Coronary artery (tissue), 2 donors: ENCODE measurements at regions not wholly inside any gene's neighbourhood (a gene's known extent, or its start where the extent isn't known, plus 50 kb on each side); places are given as distances from the start of the nearest gene placed in this dataset.

Source experiments
- DNase-seq: peaks from one replicate; pipeline ENCODE4 v3.0.0-alpha.2; 2017; ENCODE audit warnings: low spot score
- H3K27ac ChIP-seq, 2 donors: fragments of 200-600 bp; sonication (generic); one replicate each; pipeline ENCODE4 v1.5.1; 2016 to 2019
- H3K4me3 ChIP-seq: fragments of 200-600 bp; sonication (generic); 2 replicates; pipeline ENCODE4 v1.5.1; 2016; ENCODE audit warnings: mild to moderate bottlenecking, moderate library complexity
- CTCF ChIP-seq: fragments of 200-600 bp; sonication (generic); IDR thresholded peaks from one replicate; pipeline ENCODE4 v1.5.1; 2019; ENCODE audit warnings: antibody characterized with exemption

- H3K4me3 ChIP-seq = no peak overlapping the region
- H3K27ac ChIP-seq = no peak overlapping the region
- no peak for DNase-seq
- no peak for TF ChIP-seq CTCF
These were observed 420.3 kb upstream of the PCDH9 start for GRCh38 chr13:67650471-67650870.

- no peak overlapping the region for H3K27ac ChIP-seq
- no peak overlapping the region for H3K4me3 ChIP-seq
- TF ChIP-seq CTCF = no peak
- no peak for DNase-seq
These were observed 415.8 kb upstream of the PCDH9 start for GRCh38 chr13:67645874-67646467.

- no peak for TF ChIP-seq CTCF
- no peak overlapping the region for H3K4me3 ChIP-seq
- no peak overlapping the region for H3K27ac ChIP-seq
- DNase-seq = no peak
These were observed 413.4 kb upstream of the PCDH9 start for GRCh38 chr13:67643516-67644055.

- no peak overlapping the region for H3K27ac ChIP-seq
- no peak for TF ChIP-seq CTCF
- H3K4me3 ChIP-seq = no peak overlapping the region
- DNase-seq = no peak
These were observed 412.5 kb upstream of the PCDH9 start for GRCh38 chr13:67642657-67643056.

GRCh38 chr13:67635754-67636153 is 405.6 kb upstream of the PCDH9 start:
- no peak overlapping the region for H3K4me3 ChIP-seq
- no peak for DNase-seq
- H3K27ac ChIP-seq = no peak overlapping the region
- no peak for TF ChIP-seq CTCF

GRCh38 chr13:67632590-67632989 is 402.5 kb upstream of the PCDH9 start:
- TF ChIP-seq CTCF = no peak
- no peak for DNase-seq
- Histone ChIP-seq H3K27ac (no peak overlapping the region), H3K4me3 (no peak overlapping the region)

GRCh38 chr13:67630640-67631039 is 400.5 kb upstream of the PCDH9 start:
- no peak for TF ChIP-seq CTCF
- Histone ChIP-seq H3K4me3 (no peak overlapping the region), H3K27ac (no peak overlapping the region)
- no peak for DNase-seq
